Body of pancreas (tissue), 4 donors: ENCODE measurements at regions not wholly inside any gene's neighbourhood (a gene's known extent, or its start where the extent isn't known, plus 50 kb on each side); places are given as distances from the start of the nearest gene placed in this dataset.

Source experiments
- ATAC-seq: fragments of 150-250 bp; one replicate; pipeline ENCODE4 v1.9.1; 2016
- DNase-seq, 4 donors: peaks; one replicate each; pipeline ENCODE4 v3.0.0-alpha.2; 2019
- H3K27ac ChIP-seq, 4 donors: fragments of 200-600 bp; sonication (generic); 1 replicate in 3 of 4; 2 replicates in 1 of 4; pipeline versions ENCODE4 v1.5.1 to v1.6.1; 2016 to 2019; ENCODE audit warnings: mild to moderate bottlenecking in 1 of 4, mixed read lengths in 1 of 4, moderate library complexity in 1 of 4
- H3K27me3 ChIP-seq, 2 donors: fragments of 200-600 bp; sonication (generic); one replicate each; pipeline ENCODE4 v1.6.0; 2016; ENCODE audit warnings: mild to moderate bottlenecking in 1 of 2
- H3K36me3 ChIP-seq, 2 donors: fragments of 200-600 bp; sonication (generic); replicated peaks in 1 of 2; 2 replicates each; pipeline ENCODE4 v1.5.1; 2016; ENCODE audit warnings: low read depth in 2 of 2; ENCODE audit not compliant: insufficient read depth in 1 of 2
- H3K4me1 ChIP-seq: fragments of 200-600 bp; sonication (generic); one replicate; pipeline ENCODE4 v1.6.0; 2016
- H3K4me3 ChIP-seq, 2 donors: fragments of 200-600 bp; sonication (generic); 1 replicate in 1 of 2; 2 replicates in 1 of 2; pipeline ENCODE4 v1.5.1; 2016 to 2019
- H3K9me3 ChIP-seq, 3 donors: fragments of 200-600 bp; sonication (generic); 1 replicate in 2 of 3; 2 replicates in 1 of 3; pipeline ENCODE4 v1.5.1; 2016
- CTCF ChIP-seq, 7 experiments: fragments of 450-650 bp in 4 of 7; fragments of 200-600 bp in 3 of 7; sonication (generic) in 3 of 7; IDR thresholded peaks; one replicate each; pipeline ENCODE4 v1.5.1; 2016 to 2019; ENCODE audit warnings: antibody characterized with exemption in 7 of 7
- POLR2A ChIP-seq, 3 donors: fragments of 450-650 bp; IDR thresholded peaks; one replicate each; pipeline ENCODE4 v1.6.1; 2016; ENCODE audit warnings: antibody characterized with exemption in 3 of 3, mild to moderate bottlenecking in 2 of 3
- WGBS, 2 donors: methylation state at CpG; one replicate each; pipeline ENCODE4 v1.1.5; 2017; 5-methylcytosine and 5-hydroxymethylcytosine counted together
- intact Hi-C: fragments of 100-400 bp; cut with DNase I; formaldehyde crosslinking; loops from one replicate; pipeline ENCODE4 v1.15.1; 2023

DNA sequence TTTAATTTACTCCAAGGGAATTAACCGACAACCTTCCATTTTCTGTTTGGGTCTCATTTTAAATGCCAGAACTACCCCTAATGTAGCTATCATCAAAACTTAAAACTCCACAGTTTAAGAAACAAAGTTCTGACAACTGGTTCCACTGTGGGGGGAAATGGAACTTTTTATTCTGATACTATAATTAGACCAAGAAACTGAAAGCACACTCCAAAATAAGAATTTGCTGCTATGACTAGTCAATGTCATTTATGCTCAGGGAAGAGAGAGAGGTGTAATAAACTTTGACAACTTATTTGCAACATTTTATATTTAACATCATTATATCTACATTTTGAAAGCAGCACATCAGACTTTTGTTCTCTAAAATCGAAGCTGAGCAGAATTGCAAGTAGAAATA, 169.2 kb downstream of the ANXA2 start:
- no peak for TF ChIP-seq CTCF (IDR thresholded peaks at IDR 0.05)
- TF ChIP-seq POLR2A (IDR thresholded peaks at IDR 0.05), result no peak
- intact Hi-C loops, result no loop called here
- no peak for ATAC-seq
- H3K36me3 ChIP-seq, result no peaks in the 10 kb centered on the region
- DNase-seq, result no peak
- H3K4me1 ChIP-seq, result no peaks in the 10 kb centered on the region
- H3K9me3 ChIP-seq, result no peaks in the 10 kb centered on the region
- WGBS, 2 donors, result 66 to 70% methylated on average over 2 of the region's 2 CpGs
- no peaks in the 10 kb centered on the region for H3K27me3 ChIP-seq
- H3K27ac ChIP-seq, result no peak overlapping the region
- no peak overlapping the region for H3K4me3 ChIP-seq

GRCh38 chr15:60235951-60236710, 161.7 kb downstream of the ANXA2 start:
- TF ChIP-seq POLR2A (IDR thresholded peaks at IDR 0.05) (no peak), CTCF (IDR thresholded peaks at IDR 0.05) (no peak)
- WGBS, 2 donors, result 50 to 54% methylated on average over 7 of the region's 7 CpGs
- no peaks in the 10 kb centered on the region for H3K36me3 ChIP-seq
- no peak for ATAC-seq
- no peak overlapping the region for H3K27ac ChIP-seq
- intact Hi-C loops, result no loop called here
- H3K27me3 ChIP-seq, result no peaks in the 10 kb centered on the region
- H3K4me1 ChIP-seq, result no peaks in the 10 kb centered on the region
- no peak overlapping the region for H3K4me3 ChIP-seq
- H3K9me3 ChIP-seq, result no peaks in the 10 kb centered on the region
- no peak for DNase-seq

DNA sequence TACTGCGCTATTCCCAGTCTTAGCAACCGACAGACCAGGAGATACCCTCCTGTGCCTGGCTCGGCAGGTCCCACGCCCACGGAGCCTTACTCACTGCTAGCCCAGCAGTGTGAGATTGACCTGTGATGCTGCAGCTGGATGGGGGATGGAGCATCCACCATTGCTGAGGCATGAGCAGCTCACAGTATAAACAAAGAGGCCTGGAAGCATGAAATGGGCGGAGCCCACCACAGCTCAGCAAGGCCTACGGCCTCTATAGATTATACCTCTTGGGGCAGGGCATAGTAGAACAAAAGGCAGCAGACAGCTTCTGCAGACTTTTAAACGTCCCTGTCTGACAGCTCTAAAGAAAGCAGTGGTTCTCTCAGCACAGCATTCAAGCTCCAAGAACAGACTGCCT, 160.3 kb downstream of the ANXA2 start:
- no peak for TF ChIP-seq CTCF (IDR thresholded peaks at IDR 0.05)
- TF ChIP-seq POLR2A (IDR thresholded peaks at IDR 0.05), result no peak
- ATAC-seq (no peak), DNase-seq (no peak)
- H3K4me3 ChIP-seq, result no peak overlapping the region
- H3K36me3 ChIP-seq, result no peaks in the 10 kb centered on the region
- no peaks in the 10 kb centered on the region for H3K4me1 ChIP-seq
- intact Hi-C loops, result no loop called here
- no peaks in the 10 kb centered on the region for H3K9me3 ChIP-seq
- 65 to 76% methylated on average over 6 to 8 of the region's 8 CpGs for whole genome bisulfite sequencing, 2 donors
- H3K27me3 ChIP-seq, result no peaks in the 10 kb centered on the region
- no peak overlapping the region for H3K27ac ChIP-seq

DNA sequence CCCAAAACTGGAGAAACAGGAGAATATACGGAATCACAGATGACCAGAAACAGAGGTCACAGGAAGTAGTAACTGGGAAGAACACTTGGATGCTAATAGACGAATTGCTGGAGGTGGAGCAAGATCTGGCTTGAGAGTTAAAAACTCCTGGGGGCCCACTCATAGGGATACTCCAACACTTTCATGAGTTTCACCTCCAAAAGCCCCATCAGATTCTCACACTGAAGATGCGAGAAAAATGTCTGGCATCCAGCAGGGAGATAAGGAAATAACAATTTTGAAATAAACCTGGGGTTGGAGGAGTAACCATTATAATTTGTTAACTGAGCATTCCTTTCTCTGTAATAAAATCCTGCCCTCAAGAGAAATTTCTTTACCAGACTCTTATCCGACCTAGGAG, 154.0 kb downstream of the ANXA2 start:
- no peaks in the 10 kb centered on the region for H3K36me3 ChIP-seq
- ATAC-seq, result no peak
- H3K9me3 ChIP-seq, result no peaks in the 10 kb centered on the region
- TF ChIP-seq CTCF (IDR thresholded peaks at IDR 0.05) (no peak), POLR2A (IDR thresholded peaks at IDR 0.05) (no peak)
- intact Hi-C loops, result no loop called here
- no peaks in the 10 kb centered on the region for H3K4me1 ChIP-seq
- 44 to 49% methylated on average over 4 of the region's 4 CpGs for WGBS, 2 donors
- no peaks in the 10 kb centered on the region for H3K27me3 ChIP-seq
- DNase-seq, result no peak
- no peak overlapping the region for H3K4me3 ChIP-seq
- H3K27ac ChIP-seq, result no peak overlapping the region

- no peaks in the 10 kb centered on the region for H3K36me3 ChIP-seq
- ATAC-seq (no peak), DNase-seq (no peak)
- H3K4me1 ChIP-seq, result no peaks in the 10 kb centered on the region
- no peak overlapping the region for H3K4me3 ChIP-seq
- TF ChIP-seq POLR2A (IDR thresholded peaks at IDR 0.05) (no peak), CTCF (IDR thresholded peaks at IDR 0.05) (no peak)
- H3K9me3 ChIP-seq, result no peaks in the 10 kb centered on the region
- no peaks in the 10 kb centered on the region for H3K27me3 ChIP-seq
- H3K27ac ChIP-seq, result no peak overlapping the region
- intact Hi-C loops, result no loop called here
Observed at GRCh38 chr15:60244813-60245212, 153.0 kb downstream of the ANXA2 start.
